GM19240 (cell line): ENCODE measurements at regions not wholly inside any gene's neighbourhood (a gene's known extent, or its start where the extent isn't known, plus 50 kb on each side); places are given as distances from the start of the nearest gene placed in this dataset.

Experiments
- DNase-seq: peaks from one replicate; pipeline ENCODE4 v3.0.0; 2011; ENCODE audit warnings: low spot score; ENCODE audit not compliant: insufficient read length

GRCh38 chr1:220982686-220983085, 103.4 kb downstream of the HLX start:
- DNase-seq, result no peak

- DNase-seq, result no peak
Observed at GRCh38 chr1:220983877-220984635, 104.8 kb downstream of the HLX start.

- DNase-seq, result no peak
Observed at GRCh38 chr1:220990427-220991339, 111.4 kb downstream of the HLX start.

- DNase-seq, result no peak
Observed at GRCh38 chr1:220991506-220991905, 112.3 kb downstream of the HLX start.

- DNase-seq, result no peak
Observed at GRCh38 chr1:220991959-220992704, 112.9 kb downstream of the HLX start.

GRCh38 chr1:220992705-220993052, 113.4 kb downstream of the HLX start:
- DNase-seq, result no peak

GRCh38 chr1:220994671-220995070, 115.4 kb downstream of the HLX start:
- DNase-seq, result no peak

GRCh38 chr1:220997791-220998190, 118.5 kb downstream of the HLX start:
- DNase-seq, result no peak

GRCh38 chr1:220999872-221000863, 120.9 kb downstream of the HLX start:
- no peak for DNase-seq

- no peak for DNase-seq
Observed at GRCh38 chr1:221001167-221001566, 121.9 kb downstream of the HLX start.

- DNase-seq, result no peak
Observed at GRCh38 chr1:221002601-221003000, 123.4 kb downstream of the HLX start.

- no peak for DNase-seq
Observed at GRCh38 chr1:221011145-221011544, 131.9 kb downstream of the HLX start.

GRCh38 chr1:221012120-221012519, 132.9 kb downstream of the HLX start:
- DNase-seq, result no peak

- no peak for DNase-seq
Observed at GRCh38 chr1:221013691-221014660, 134.7 kb downstream of the HLX start.

- DNase-seq, result no peak
Observed at GRCh38 chr1:221015159-221015790, 136.0 kb downstream of the HLX start.

- DNase-seq, result no peak
Observed at GRCh38 chr1:221016751-221017150, 137.5 kb downstream of the HLX start.

GRCh38 chr1:221018414-221018813, 139.2 kb downstream of the HLX start:
- DNase-seq, result no peak

GRCh38 chr1:221022331-221022730, 143.1 kb downstream of the HLX start:
- DNase-seq, result no peak

- DNase-seq, result no peak
Observed at GRCh38 chr1:221023482-221023881, 144.2 kb downstream of the HLX start.
